ENCODE measurements at regions not wholly inside any gene's neighbourhood (a gene's known extent, or its start where the extent isn't known, plus 50 kb on each side); places are given as distances from the start of the nearest gene placed in this dataset.

GRCh38 chr5:165624166-165624946, 2118.9 kb downstream of the MAT2B start:
- DNase-seq, result no peak

GRCh38 chr5:165626161-165626560, 2120.7 kb downstream of the MAT2B start:
- DNase-seq, result no peak

- no peak for DNase-seq
Measured at GRCh38 chr5:165627548-165628170, 2122.2 kb downstream of the MAT2B start.

GRCh38 chr5:165630261-165630778, 2124.9 kb downstream of the MAT2B start:
- DNase-seq, result no peak

GRCh38 chr5:165631235-165631634, 2125.8 kb downstream of the MAT2B start:
- no peak for DNase-seq

GRCh38 chr5:165642366-165642765, 2136.9 kb downstream of the MAT2B start:
- no peak for DNase-seq

GRCh38 chr5:165665735-165666400, 2160.4 kb downstream of the MAT2B start:
- DNase-seq, result no peak

GRCh38 chr5:165673499-165673898, 2168.1 kb downstream of the MAT2B start:
- no peak for DNase-seq

- no peak for DNase-seq
Measured at GRCh38 chr5:165695796-165696195, 2190.4 kb downstream of the MAT2B start.

- no peak for DNase-seq
Measured at GRCh38 chr5:165705960-165706359, 2200.5 kb downstream of the MAT2B start.

- DNase-seq, result no peak
Measured at GRCh38 chr5:165712011-165712410, 2206.6 kb downstream of the MAT2B start.

- no peak for DNase-seq
Measured at GRCh38 chr5:165714598-165714997, 2209.2 kb downstream of the MAT2B start.

- no peak for DNase-seq
Measured at GRCh38 chr5:165720901-165721300, 2215.5 kb downstream of the MAT2B start.

GRCh38 chr5:165722401-165722800, 2217.0 kb downstream of the MAT2B start:
- no peak for DNase-seq

- DNase-seq, result no peak
Measured at GRCh38 chr5:165723931-165724330, 2218.5 kb downstream of the MAT2B start.

GRCh38 chr5:165728425-165728824, 2223.0 kb downstream of the MAT2B start:
- no peak for DNase-seq

GRCh38 chr5:165735388-165735787, 2230.0 kb downstream of the MAT2B start:
- DNase-seq, result no peak

- DNase-seq, result no peak
Measured at GRCh38 chr5:165739079-165739741, 2233.8 kb downstream of the MAT2B start.

- no peak for DNase-seq
Measured at GRCh38 chr5:165757791-165758190, 2252.4 kb downstream of the MAT2B start.

GRCh38 chr5:165775111-165775510, 2269.7 kb downstream of the MAT2B start:
- DNase-seq, result no peak

- DNase-seq, result no peak
Measured at GRCh38 chr5:165779505-165779904, 2274.1 kb downstream of the MAT2B start.

GRCh38 chr5:165780901-165781300, 2275.5 kb downstream of the MAT2B start:
- no peak for DNase-seq

GRCh38 chr5:165781738-165782137, 2276.3 kb downstream of the MAT2B start:
- no peak for DNase-seq
